Urinary bladder (tissue), 3 donors: ENCODE measurements at regions not wholly inside any gene's neighbourhood (a gene's known extent, or its start where the extent isn't known, plus 50 kb on each side); places are given as distances from the start of the nearest gene placed in this dataset.

Experiments
- DNase-seq: peaks from one replicate; pipeline ENCODE4 v3.0.0-alpha.2; 2015; ENCODE audit errors: extremely low spot score
- H3K27ac ChIP-seq: one replicate; pipeline ENCODE4 v1.5.1; 2013; ENCODE audit warnings: low read depth, mild to moderate bottlenecking, moderate library complexity
- H3K36me3 ChIP-seq: one replicate; pipeline ENCODE4 v1.6.1; 2013; ENCODE audit warnings: mild to moderate bottlenecking, moderate library complexity; ENCODE audit not compliant: insufficient read depth
- H3K4me1 ChIP-seq: one replicate; pipeline ENCODE4 v1.6.1; 2013; ENCODE audit warnings: mild to moderate bottlenecking, moderate library complexity; ENCODE audit not compliant: insufficient read depth
- H3K4me3 ChIP-seq: one replicate; pipeline ENCODE4 v1.5.1; 2013; ENCODE audit warnings: low read depth, low read length
- WGBS: extraction: QIAGEN DNeasy Blood & Tissue Kit; methylation state at CpG from one replicate; pipeline ENCODE4 v1.1.7; 2013; 5-methylcytosine and 5-hydroxymethylcytosine counted together
- donor health status: healthy with polysubstance abuse.
- donor health status: healthy.

- WGBS: 97% methylated on average over 2 of the region's 2 CpGs
- Histone ChIP-seq H3K36me3 (no peaks in the 10 kb centered on the region), H3K4me1 (no peaks in the 10 kb centered on the region), H3K27ac (no peak overlapping the region), H3K4me3 (no peak overlapping the region)
- no peak for DNase-seq
Measured at GRCh38 chr2:239496700-239497099, 95.9 kb upstream of the HDAC4 start.

- Histone ChIP-seq H3K36me3 (no peaks in the 10 kb centered on the region), H3K4me3 (no peak overlapping the region), H3K4me1 (no peaks in the 10 kb centered on the region), H3K27ac (no peak overlapping the region)
- DNase-seq: no peak
- WGBS: 64% methylated on average over 8 of the region's 8 CpGs
Measured at GRCh38 chr2:239495791-239496233, 95.0 kb upstream of the HDAC4 start.

- no peak overlapping the region for H3K4me3 ChIP-seq
- H3K36me3 ChIP-seq: no peaks in the 10 kb centered on the region
- H3K4me1 ChIP-seq: no peaks in the 10 kb centered on the region
- no peak overlapping the region for H3K27ac ChIP-seq
- no peak for DNase-seq
- WGBS: 92% methylated on average over 4 of the region's 4 CpGs
Measured at GRCh38 chr2:239495175-239495574, 94.4 kb upstream of the HDAC4 start.

GRCh38 chr2:239494578-239494977, 93.8 kb upstream of the HDAC4 start:
- H3K36me3 ChIP-seq: no peaks in the 10 kb centered on the region
- 92% methylated on average over 3 of the region's 3 CpGs for WGBS
- H3K4me3 ChIP-seq: no peak overlapping the region
- H3K4me1 ChIP-seq: no peaks in the 10 kb centered on the region
- no peak for DNase-seq
- no peak overlapping the region for H3K27ac ChIP-seq

- no peak overlapping the region for H3K4me3 ChIP-seq
- no peak overlapping the region for H3K27ac ChIP-seq
- DNase-seq: no peak
- no peaks in the 10 kb centered on the region for H3K36me3 ChIP-seq
- no peaks in the 10 kb centered on the region for H3K4me1 ChIP-seq
- 93% methylated on average over 3 of the region's 3 CpGs for WGBS
Measured at GRCh38 chr2:239489481-239489880, 88.7 kb upstream of the HDAC4 start.

- Histone ChIP-seq H3K36me3 (no peaks in the 10 kb centered on the region), H3K4me3 (no peak overlapping the region), H3K27ac (no peak overlapping the region), H3K4me1 (no peaks in the 10 kb centered on the region)
- no peak for DNase-seq
- WGBS: 69% methylated on average over 8 of the region's 8 CpGs
Measured at GRCh38 chr2:239488125-239488524, 87.3 kb upstream of the HDAC4 start.

GRCh38 chr2:239487272-239487671, 86.5 kb upstream of the HDAC4 start:
- no peak for DNase-seq
- Histone ChIP-seq H3K4me3 (no peak overlapping the region), H3K36me3 (no peaks in the 10 kb centered on the region), H3K27ac (no peak overlapping the region), H3K4me1 (no peaks in the 10 kb centered on the region)
- 87% methylated on average over 11 of the region's 11 CpGs for WGBS

- H3K4me3 ChIP-seq: no peak overlapping the region
- no peak overlapping the region for H3K27ac ChIP-seq
- no peaks in the 10 kb centered on the region for H3K4me1 ChIP-seq
- 68% methylated on average over 3 of the region's 3 CpGs for WGBS
- DNase-seq: no peak
- H3K36me3 ChIP-seq: no peaks in the 10 kb centered on the region
Measured at GRCh38 chr2:239485622-239486021, 84.8 kb upstream of the HDAC4 start.

- Histone ChIP-seq H3K4me3 (no peak overlapping the region), H3K27ac (no peak overlapping the region), H3K36me3 (no peaks in the 10 kb centered on the region), H3K4me1 (no peaks in the 10 kb centered on the region)
- WGBS: 93% methylated on average over 22 of the region's 22 CpGs
- DNase-seq: no peak
Measured at GRCh38 chr2:239484571-239485355, 83.9 kb upstream of the HDAC4 start.

- WGBS: 71% methylated on average over 38 of the region's 38 CpGs
- DNase-seq: no peak
- no peaks in the 10 kb centered on the region for H3K36me3 ChIP-seq
Measured at GRCh38 chr2:239482778-239483712, 82.2 kb upstream of the HDAC4 start.

GRCh38 chr2:239479471-239479870, 78.7 kb upstream of the HDAC4 start:
- no peaks in the 10 kb centered on the region for H3K36me3 ChIP-seq
- H3K4me1 ChIP-seq: no peaks in the 10 kb centered on the region
- no peak overlapping the region for H3K4me3 ChIP-seq
- H3K27ac ChIP-seq: no peak overlapping the region
- no peak for DNase-seq
- 90% methylated on average over 5 of the region's 5 CpGs for WGBS

More at GRCh38 chr2:239482778-239483712, 82.2 kb upstream of the HDAC4 start:
- Histone ChIP-seq H3K4me3 (no peak overlapping the region), H3K4me1 (no peaks in the 10 kb centered on the region), H3K27ac (no peak overlapping the region)

- no peak overlapping the region for H3K27ac ChIP-seq
- no peaks in the 10 kb centered on the region for H3K36me3 ChIP-seq
- DNase-seq: no peak
- no peak overlapping the region for H3K4me3 ChIP-seq
- WGBS: 86% methylated on average over 19 of the region's 19 CpGs
- no peaks in the 10 kb centered on the region for H3K4me1 ChIP-seq
Measured at GRCh38 chr2:239477591-239477990, 76.8 kb upstream of the HDAC4 start.

- Histone ChIP-seq H3K4me3 (no peak overlapping the region), H3K36me3 (no peaks in the 10 kb centered on the region), H3K27ac (no peak overlapping the region), H3K4me1 (no peaks in the 10 kb centered on the region)
- WGBS: 87% methylated on average over 25 of the region's 25 CpGs
- DNase-seq: no peak
Measured at GRCh38 chr2:239476757-239477585, 76.2 kb upstream of the HDAC4 start.
